Esophagus squamous epithelium (tissue), 5 donors: ENCODE measurements at regions not wholly inside any gene's neighbourhood (a gene's known extent, or its start where the extent isn't known, plus 50 kb on each side); places are given as distances from the start of the nearest gene placed in this dataset.

ENCODE experiments used
- DNase-seq: peaks from one replicate; lab custom pipeline; 2025; lab: John Stamatoyannopoulos, UW
- H3K27ac ChIP-seq, 4 donors: fragments of 200-600 bp; sonication (generic); one replicate each; pipeline ENCODE4 v1.5.1; 2016 to 2019; ENCODE audit warnings: mild to moderate bottlenecking in 1 of 4
- H3K27me3 ChIP-seq, 4 donors: fragments of 200-600 bp; sonication (generic); 1 replicate in 3 of 4; 2 replicates in 1 of 4; pipeline versions ENCODE4 v1.5.1 to v1.6.0; 2017 to 2021; ENCODE audit warnings: antibody characterized with exemption in 1 of 4
- H3K36me3 ChIP-seq, 3 donors: fragments of 200-600 bp; sonication (generic); one replicate each; pipeline ENCODE4 v1.5.1; 2016 to 2019
- H3K4me1 ChIP-seq, 3 donors: fragments of 200-600 bp; sonication (generic); one replicate each; pipeline ENCODE4 v1.5.1; 2017 to 2019
- H3K4me3 ChIP-seq, 4 donors: fragments of 200-600 bp; sonication (generic); 1 replicate in 3 of 4; 2 replicates in 1 of 4; pipeline ENCODE4 v1.5.1; 2016 to 2019; ENCODE audit warnings: mild to moderate bottlenecking in 2 of 4, moderate library complexity in 1 of 4
- H3K9me3 ChIP-seq, 3 donors: fragments of 200-600 bp; sonication (generic); one replicate each; pipeline ENCODE4 v1.5.1; 2016 to 2019
- POLR2A ChIP-seq, 4 donors: fragments of 450-650 bp; IDR thresholded peaks; one replicate each; pipeline ENCODE4 v1.6.1; 2017; ENCODE audit warnings: antibody characterized with exemption in 4 of 4, mild to moderate bottlenecking in 4 of 4, moderate library complexity in 3 of 4
- whole genome bisulfite sequencing, 2 donors: methylation state at CpG; one replicate each; pipeline ENCODE4 v1.1.5; 2018; 5-methylcytosine and 5-hydroxymethylcytosine counted together
- intact Hi-C: fragments of 100-400 bp; cut with DNase I; formaldehyde crosslinking; loops from one replicate; pipeline ENCODE4 v1.15.0; 2022
- TF ChIP-seq, protein P1 (sequence below), 6 experiments: fragments of 450-650 bp in 4 of 6; fragments of 200-600 bp in 2 of 6; sonication (generic) in 2 of 6; IDR thresholded peaks; one replicate each; pipeline ENCODE4 v1.5.1; 2016 to 2019; ENCODE audit warnings: antibody characterized with exemption in 6 of 6, mild to moderate bottlenecking in 4 of 6, moderate library complexity in 4 of 6
- donor health status: DM: yes; HTN: yes; CAD: no.

DNA sequence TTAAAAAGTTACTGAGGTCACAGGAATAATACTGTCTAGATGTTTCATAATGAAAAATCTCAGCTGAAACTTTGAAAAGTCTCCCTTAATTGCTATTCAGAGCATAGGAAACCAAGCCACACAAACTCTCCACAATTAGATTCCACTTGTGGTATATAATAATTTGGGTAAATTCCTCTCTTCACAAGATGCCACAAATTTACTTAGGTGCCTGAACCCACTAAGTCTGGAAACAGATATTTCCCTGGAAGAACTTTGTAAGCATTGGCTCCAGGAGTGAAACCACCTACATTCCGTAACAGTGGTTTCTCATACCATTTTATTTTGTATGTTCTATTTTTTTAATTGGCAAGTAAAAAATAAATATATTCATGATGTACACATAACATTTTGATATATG lies 493.4 kb downstream of the SEMA3D start:
- WGBS, 2 donors: 84 to 94% methylated on average over 1 of the region's 1 CpG
- intact Hi-C loops: no loop called here
- no peak for TF ChIP-seq POLR2A (IDR thresholded peaks at IDR 0.05)
- TF ChIP-seq, protein P1, sequence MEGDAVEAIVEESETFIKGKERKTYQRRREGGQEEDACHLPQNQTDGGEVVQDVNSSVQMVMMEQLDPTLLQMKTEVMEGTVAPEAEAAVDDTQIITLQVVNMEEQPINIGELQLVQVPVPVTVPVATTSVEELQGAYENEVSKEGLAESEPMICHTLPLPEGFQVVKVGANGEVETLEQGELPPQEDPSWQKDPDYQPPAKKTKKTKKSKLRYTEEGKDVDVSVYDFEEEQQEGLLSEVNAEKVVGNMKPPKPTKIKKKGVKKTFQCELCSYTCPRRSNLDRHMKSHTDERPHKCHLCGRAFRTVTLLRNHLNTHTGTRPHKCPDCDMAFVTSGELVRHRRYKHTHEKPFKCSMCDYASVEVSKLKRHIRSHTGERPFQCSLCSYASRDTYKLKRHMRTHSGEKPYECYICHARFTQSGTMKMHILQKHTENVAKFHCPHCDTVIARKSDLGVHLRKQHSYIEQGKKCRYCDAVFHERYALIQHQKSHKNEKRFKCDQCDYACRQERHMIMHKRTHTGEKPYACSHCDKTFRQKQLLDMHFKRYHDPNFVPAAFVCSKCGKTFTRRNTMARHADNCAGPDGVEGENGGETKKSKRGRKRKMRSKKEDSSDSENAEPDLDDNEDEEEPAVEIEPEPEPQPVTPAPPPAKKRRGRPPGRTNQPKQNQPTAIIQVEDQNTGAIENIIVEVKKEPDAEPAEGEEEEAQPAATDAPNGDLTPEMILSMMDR (IDR thresholded peaks at IDR 0.05): no peak
- no peak overlapping the region for H3K27ac ChIP-seq
- H3K4me3 ChIP-seq: no peak overlapping the region
- H3K9me3 ChIP-seq: no peaks in the 10 kb centered on the region
- no peaks in the 10 kb centered on the region for H3K27me3 ChIP-seq
- H3K4me1 ChIP-seq: no peaks in the 10 kb centered on the region
- no peaks in the 10 kb centered on the region for H3K36me3 ChIP-seq
- no peak for DNase-seq

DNA sequence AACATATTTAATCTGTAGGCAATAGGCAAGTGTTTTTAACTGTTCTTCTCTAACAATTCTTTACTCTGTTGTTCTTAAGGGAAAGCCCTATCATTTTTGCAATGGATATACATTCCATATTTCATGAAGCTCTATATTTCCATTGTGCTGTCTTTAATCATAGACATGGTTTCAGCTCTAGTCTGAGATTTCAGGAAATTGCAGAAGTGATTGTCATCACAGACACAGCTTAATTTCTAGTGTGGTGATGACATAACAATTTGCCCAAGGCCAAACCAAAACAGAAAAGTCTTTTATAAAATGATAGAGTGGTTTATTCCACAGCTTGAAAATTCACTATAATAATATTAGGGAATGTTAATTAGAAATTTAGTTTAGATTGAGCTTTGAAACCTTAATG lies 494.1 kb upstream of the SEMA3A start:
- TF ChIP-seq, protein P1 (IDR thresholded peaks at IDR 0.05): no peak
- no peak for TF ChIP-seq POLR2A (IDR thresholded peaks at IDR 0.05)
- Histone ChIP-seq H3K27ac (no peak overlapping the region), H3K27me3 (no peaks in the 10 kb centered on the region), H3K4me3 (no peak overlapping the region), H3K9me3 (no peaks in the 10 kb centered on the region), H3K36me3 (no peaks in the 10 kb centered on the region), H3K4me1 (no peaks in the 10 kb centered on the region)
- intact Hi-C loops: no loop called here
- DNase-seq: no peak

DNA sequence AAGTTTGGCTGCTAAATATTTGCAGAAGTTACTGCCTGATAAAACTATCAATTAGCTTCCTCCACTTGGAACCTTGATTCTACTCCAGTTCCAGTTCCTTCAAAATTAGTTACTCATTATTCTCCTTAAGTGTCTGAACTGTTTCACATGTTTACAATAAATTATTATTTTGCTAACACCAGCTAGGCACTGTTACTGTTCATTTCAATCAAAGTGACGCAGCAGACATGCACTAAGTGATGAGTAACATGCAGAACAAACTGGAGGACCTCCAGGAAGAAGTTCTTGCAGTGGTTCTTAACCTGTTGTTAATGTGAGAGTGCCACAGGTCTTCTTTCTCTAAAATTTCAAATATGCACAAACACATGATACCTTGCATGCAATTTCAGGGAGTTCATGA lies 491.8 kb upstream of the SEMA3A start:
- WGBS, 2 donors: 33 to 53% methylated on average over 1 of the region's 1 CpG
- Histone ChIP-seq H3K36me3 (no peaks in the 10 kb centered on the region), H3K4me1 (no peaks in the 10 kb centered on the region), H3K27ac (no peak overlapping the region), H3K9me3 (no peaks in the 10 kb centered on the region), H3K27me3 (no peaks in the 10 kb centered on the region), H3K4me3 (no peak overlapping the region)
- TF ChIP-seq, protein P1 (IDR thresholded peaks at IDR 0.05): no peak
- TF ChIP-seq POLR2A (IDR thresholded peaks at IDR 0.05): no peak
- intact Hi-C loops: no loop called here
- DNase-seq: no peak

DNA sequence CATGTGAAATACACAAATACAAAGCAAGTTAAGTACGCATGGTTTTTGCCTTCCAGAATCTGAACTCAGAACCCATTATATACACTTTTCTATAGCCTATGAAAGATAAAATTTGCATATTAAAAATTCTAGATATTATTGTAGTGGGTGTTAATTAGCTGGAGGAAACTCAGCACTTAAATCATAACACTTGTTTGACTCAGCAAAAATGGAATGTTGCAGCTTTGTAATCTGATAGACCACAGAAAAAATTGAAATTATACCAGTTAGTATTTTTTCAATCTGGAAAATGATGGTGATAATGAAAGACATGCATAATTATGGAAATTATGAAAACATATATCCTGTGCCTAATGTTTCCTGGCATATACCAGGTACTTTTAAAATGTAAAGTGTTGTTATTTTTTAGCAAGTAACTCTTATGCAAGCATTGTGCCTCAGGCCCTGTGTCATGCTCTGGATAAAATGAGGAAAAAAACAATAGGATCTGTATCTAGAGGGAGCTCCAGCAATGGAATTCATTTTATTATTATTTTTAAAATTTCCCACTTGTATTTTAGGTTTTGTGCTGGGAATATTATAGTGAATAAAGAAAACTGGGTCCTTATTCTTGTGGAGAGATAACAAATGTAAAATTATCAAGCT lies 490.4 kb upstream of the SEMA3A start:
- 93 to 95% methylated on average over 1 of the region's 1 CpG for WGBS, 2 donors
- Histone ChIP-seq H3K4me1 (no peaks in the 10 kb centered on the region), H3K9me3 (no peaks in the 10 kb centered on the region)

DNA sequence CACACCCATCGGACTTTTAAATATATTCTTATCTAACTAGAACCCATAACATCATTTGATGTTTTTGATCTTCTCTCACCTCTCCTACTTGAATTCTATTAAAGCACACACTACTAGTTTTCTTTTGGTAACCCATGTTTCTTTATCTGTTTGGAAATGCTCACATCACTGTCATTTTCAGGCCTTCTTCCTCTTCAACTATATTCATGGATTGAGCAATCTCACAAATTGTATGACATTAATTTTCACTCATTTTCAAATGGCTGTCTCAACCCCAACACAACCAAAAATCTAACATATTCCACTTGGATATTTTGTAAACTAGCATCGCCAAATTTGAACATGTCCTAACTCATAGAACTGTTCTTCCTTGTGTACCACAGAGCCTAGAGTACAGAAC lies 488.0 kb upstream of the SEMA3A start:
- no peak overlapping the region for H3K27ac ChIP-seq
- no peaks in the 10 kb centered on the region for H3K27me3 ChIP-seq
- no peak for DNase-seq
- intact Hi-C loops: no loop called here
- H3K4me3 ChIP-seq: no peak overlapping the region
- H3K4me1 ChIP-seq: no peaks in the 10 kb centered on the region
- TF ChIP-seq, protein P1 (IDR thresholded peaks at IDR 0.05): no peak
- no peak for TF ChIP-seq POLR2A (IDR thresholded peaks at IDR 0.05)
- 86 to 90% methylated on average over 2 of the region's 2 CpGs for whole genome bisulfite sequencing, 2 donors
- H3K9me3 ChIP-seq: no peaks in the 10 kb centered on the region
- H3K36me3 ChIP-seq: no peaks in the 10 kb centered on the region

More for the DNA sequence above, 490.4 kb upstream of the SEMA3A start:
- no peak overlapping the region for H3K27ac ChIP-seq
- no peak overlapping the region for H3K4me3 ChIP-seq
- no peaks in the 10 kb centered on the region for H3K36me3 ChIP-seq
- TF ChIP-seq, protein P1 (IDR thresholded peaks at IDR 0.05): no peak
- TF ChIP-seq POLR2A (IDR thresholded peaks at IDR 0.05): no peak
- DNase-seq: no peak
- H3K27me3 ChIP-seq: no peaks in the 10 kb centered on the region
- intact Hi-C loops: no loop called here
